Ascending aorta (tissue), 2 donors: ENCODE measurements at regions not wholly inside any gene's neighbourhood (a gene's known extent, or its start where the extent isn't known, plus 50 kb on each side); places are given as distances from the start of the nearest gene placed in this dataset.

ENCODE experiments used
- DNase-seq, 2 donors: peaks; one replicate each; pipeline ENCODE4 v3.0.0-alpha.2; 2019; ENCODE audit warnings: low spot score in 2 of 2
- H3K27ac ChIP-seq, 2 donors: fragments of 200-600 bp; sonication (generic); one replicate each; pipeline ENCODE4 v1.5.1; 2016 to 2017; ENCODE audit warnings: mild to moderate bottlenecking in 1 of 2
- H3K27me3 ChIP-seq: fragments of 200-600 bp; sonication (generic); one replicate; pipeline ENCODE4 v1.5.1; 2017
- H3K36me3 ChIP-seq, 2 donors: fragments of 200-600 bp; sonication (generic); one replicate each; pipeline ENCODE4 v1.5.1; 2016
- H3K4me1 ChIP-seq, 2 donors: fragments of 200-600 bp; sonication (generic); one replicate each; pipeline ENCODE4 v1.5.1; 2016 to 2017; ENCODE audit warnings: mild to moderate bottlenecking in 1 of 2
- H3K4me3 ChIP-seq, 2 donors: fragments of 200-600 bp; sonication (generic); one replicate each; pipeline ENCODE4 v1.5.1; 2016 to 2017; ENCODE audit warnings: mild to moderate bottlenecking in 1 of 2
- H3K9me3 ChIP-seq, 2 donors: fragments of 200-600 bp; sonication (generic); one replicate each; pipeline ENCODE4 v1.5.1; 2016
- CTCF ChIP-seq, 3 experiments: fragments of 200-600 bp in 2 of 3; fragments of 450-650 bp in 1 of 3; sonication (generic) in 2 of 3; IDR thresholded peaks; one replicate each; pipeline ENCODE4 v1.5.1; 2016 to 2019; ENCODE audit warnings: antibody characterized with exemption in 3 of 3, mild to moderate bottlenecking in 1 of 3, moderate library complexity in 1 of 3
- intact Hi-C: fragments of 100-400 bp; cut with DNase I; formaldehyde crosslinking; loops from one replicate; pipeline ENCODE4 v1.15.1; 2023

GRCh38 chr12:13376610-13377373 lies 180.3 kb downstream of the EMP1 start:
- Histone ChIP-seq H3K4me3 (no peak overlapping the region), H3K4me1 (no peaks in the 10 kb centered on the region), H3K36me3 (no peaks in the 10 kb centered on the region), H3K9me3 (no peaks in the 10 kb centered on the region), H3K27ac (no peak overlapping the region), H3K27me3 (no peaks in the 10 kb centered on the region)
- no peak for TF ChIP-seq CTCF (IDR thresholded peaks at IDR 0.05)
- intact Hi-C loops, result no loop called here
- DNase-seq, result no peak

- H3K36me3 ChIP-seq, result no peaks in the 10 kb centered on the region
- intact Hi-C loops, result no loop called here
- H3K9me3 ChIP-seq, result no peaks in the 10 kb centered on the region
- no peak overlapping the region for H3K4me3 ChIP-seq
- TF ChIP-seq CTCF (IDR thresholded peaks at IDR 0.05), result no peak
- no peaks in the 10 kb centered on the region for H3K4me1 ChIP-seq
- DNase-seq, result no peak
- no peak overlapping the region for H3K27ac ChIP-seq
- no peaks in the 10 kb centered on the region for H3K27me3 ChIP-seq
Observed at GRCh38 chr12:13375583-13376345, 179.2 kb downstream of the EMP1 start.

GRCh38 chr12:13374793-13375192 lies 178.3 kb downstream of the EMP1 start:
- Histone ChIP-seq H3K36me3 (no peaks in the 10 kb centered on the region), H3K4me3 (no peak overlapping the region), H3K27me3 (no peaks in the 10 kb centered on the region), H3K9me3 (no peaks in the 10 kb centered on the region), H3K4me1 (no peaks in the 10 kb centered on the region), H3K27ac (no peak overlapping the region)
- no peak for TF ChIP-seq CTCF (IDR thresholded peaks at IDR 0.05)
- DNase-seq, result no peak
- intact Hi-C loops, result no loop called here

- no peak overlapping the region for H3K4me3 ChIP-seq
- no peaks in the 10 kb centered on the region for H3K4me1 ChIP-seq
- H3K9me3 ChIP-seq, result no peaks in the 10 kb centered on the region
- H3K36me3 ChIP-seq, result no peaks in the 10 kb centered on the region
- no peak for DNase-seq
- no peak for TF ChIP-seq CTCF (IDR thresholded peaks at IDR 0.05)
- intact Hi-C loops, result no loop called here
- H3K27me3 ChIP-seq, result no peaks in the 10 kb centered on the region
- no peak overlapping the region for H3K27ac ChIP-seq
Observed at GRCh38 chr12:13373803-13374202, 177.3 kb downstream of the EMP1 start.

GRCh38 chr12:13373131-13373530 lies 176.6 kb downstream of the EMP1 start:
- TF ChIP-seq CTCF (IDR thresholded peaks at IDR 0.05), result no peak
- H3K4me1 ChIP-seq, result no peaks in the 10 kb centered on the region
- intact Hi-C loops, result no loop called here
- H3K4me3 ChIP-seq, result no peak overlapping the region
- no peaks in the 10 kb centered on the region for H3K36me3 ChIP-seq
- H3K27me3 ChIP-seq, result no peaks in the 10 kb centered on the region
- H3K9me3 ChIP-seq, result no peaks in the 10 kb centered on the region
- no peak for DNase-seq
- no peak overlapping the region for H3K27ac ChIP-seq
